ENCODE measurements at regions not wholly inside any gene's neighbourhood (a gene's known extent, or its start where the extent isn't known, plus 50 kb on each side); places are given as distances from the start of the nearest gene placed in this dataset.

DNA sequence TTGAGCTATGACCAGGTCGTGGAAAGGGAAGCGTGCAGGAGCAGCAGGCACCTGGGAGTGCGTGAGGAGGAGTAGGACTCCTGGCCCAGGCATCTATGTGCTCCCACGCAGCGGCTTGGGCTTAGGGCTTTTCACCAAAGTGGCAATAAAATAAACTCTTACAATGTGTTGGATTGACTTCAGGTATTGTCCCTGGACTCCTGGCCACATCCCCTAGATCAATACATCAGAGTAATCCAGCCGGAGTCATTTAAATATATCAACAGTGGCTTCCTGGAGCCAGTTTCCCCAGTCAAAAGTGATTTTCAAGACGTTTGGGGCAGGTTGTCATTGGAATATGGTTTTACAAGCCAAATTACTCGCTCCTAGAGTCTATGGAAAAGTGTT is 344.4 kb downstream of the WDR11 start:
- H3F3A ChIP-seq (ENCODE audit: insufficient read depth, low read length, poor library complexity, severe bottlenecking): no peaks in the 10 kb centered on the region
- no peaks in the 10 kb centered on the region for H3K9me3 ChIP-seq (ENCODE audit: low read length)
- H3K4me3 ChIP-seq (ENCODE audit: low read length): no peak overlapping the region
- no peak overlapping the region for H3K4me2 ChIP-seq (ENCODE audit: low read length)
- H4K20me1 ChIP-seq (ENCODE audit: insufficient read depth): no peaks in the 10 kb centered on the region
- no peak overlapping the region for H3K9ac ChIP-seq (ENCODE audit: low read length)
- TF ChIP-seq MXI1 (conservative IDR thresholded peaks at IDR 0.05; ENCODE audit: poor library complexity, severe bottlenecking): no peak
- TF ChIP-seq TAF1 (IDR thresholded peaks at IDR 0.05; ENCODE audit: low read depth): no peak
- TF ChIP-seq POLR2AphosphoS5 (IDR thresholded peaks at IDR 0.05): no peak
- TF ChIP-seq, protein P1, sequence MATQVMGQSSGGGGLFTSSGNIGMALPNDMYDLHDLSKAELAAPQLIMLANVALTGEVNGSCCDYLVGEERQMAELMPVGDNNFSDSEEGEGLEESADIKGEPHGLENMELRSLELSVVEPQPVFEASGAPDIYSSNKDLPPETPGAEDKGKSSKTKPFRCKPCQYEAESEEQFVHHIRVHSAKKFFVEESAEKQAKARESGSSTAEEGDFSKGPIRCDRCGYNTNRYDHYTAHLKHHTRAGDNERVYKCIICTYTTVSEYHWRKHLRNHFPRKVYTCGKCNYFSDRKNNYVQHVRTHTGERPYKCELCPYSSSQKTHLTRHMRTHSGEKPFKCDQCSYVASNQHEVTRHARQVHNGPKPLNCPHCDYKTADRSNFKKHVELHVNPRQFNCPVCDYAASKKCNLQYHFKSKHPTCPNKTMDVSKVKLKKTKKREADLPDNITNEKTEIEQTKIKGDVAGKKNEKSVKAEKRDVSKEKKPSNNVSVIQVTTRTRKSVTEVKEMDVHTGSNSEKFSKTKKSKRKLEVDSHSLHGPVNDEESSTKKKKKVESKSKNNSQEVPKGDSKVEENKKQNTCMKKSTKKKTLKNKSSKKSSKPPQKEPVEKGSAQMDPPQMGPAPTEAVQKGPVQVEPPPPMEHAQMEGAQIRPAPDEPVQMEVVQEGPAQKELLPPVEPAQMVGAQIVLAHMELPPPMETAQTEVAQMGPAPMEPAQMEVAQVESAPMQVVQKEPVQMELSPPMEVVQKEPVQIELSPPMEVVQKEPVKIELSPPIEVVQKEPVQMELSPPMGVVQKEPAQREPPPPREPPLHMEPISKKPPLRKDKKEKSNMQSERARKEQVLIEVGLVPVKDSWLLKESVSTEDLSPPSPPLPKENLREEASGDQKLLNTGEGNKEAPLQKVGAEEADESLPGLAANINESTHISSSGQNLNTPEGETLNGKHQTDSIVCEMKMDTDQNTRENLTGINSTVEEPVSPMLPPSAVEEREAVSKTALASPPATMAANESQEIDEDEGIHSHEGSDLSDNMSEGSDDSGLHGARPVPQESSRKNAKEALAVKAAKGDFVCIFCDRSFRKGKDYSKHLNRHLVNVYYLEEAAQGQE (IDR thresholded peaks at IDR 0.05; ENCODE audit: borderline replicate concordance): no peak
- no peak for TF ChIP-seq EZH2 (IDR thresholded peaks at IDR 0.05; ENCODE audit: borderline replicate concordance, insufficient read depth, low read length, poor library complexity, severe bottlenecking)
- TF ChIP-seq RAD21 (conservative IDR thresholded peaks at IDR 0.05): no peak
- no peak for TF ChIP-seq EP300 (conservative IDR thresholded peaks at IDR 0.05; ENCODE audit: poor library complexity, severe bottlenecking)
- no peak for TF ChIP-seq SMC3 (conservative IDR thresholded peaks at IDR 0.05; ENCODE audit: poor library complexity)
- TF ChIP-seq, protein P2, sequence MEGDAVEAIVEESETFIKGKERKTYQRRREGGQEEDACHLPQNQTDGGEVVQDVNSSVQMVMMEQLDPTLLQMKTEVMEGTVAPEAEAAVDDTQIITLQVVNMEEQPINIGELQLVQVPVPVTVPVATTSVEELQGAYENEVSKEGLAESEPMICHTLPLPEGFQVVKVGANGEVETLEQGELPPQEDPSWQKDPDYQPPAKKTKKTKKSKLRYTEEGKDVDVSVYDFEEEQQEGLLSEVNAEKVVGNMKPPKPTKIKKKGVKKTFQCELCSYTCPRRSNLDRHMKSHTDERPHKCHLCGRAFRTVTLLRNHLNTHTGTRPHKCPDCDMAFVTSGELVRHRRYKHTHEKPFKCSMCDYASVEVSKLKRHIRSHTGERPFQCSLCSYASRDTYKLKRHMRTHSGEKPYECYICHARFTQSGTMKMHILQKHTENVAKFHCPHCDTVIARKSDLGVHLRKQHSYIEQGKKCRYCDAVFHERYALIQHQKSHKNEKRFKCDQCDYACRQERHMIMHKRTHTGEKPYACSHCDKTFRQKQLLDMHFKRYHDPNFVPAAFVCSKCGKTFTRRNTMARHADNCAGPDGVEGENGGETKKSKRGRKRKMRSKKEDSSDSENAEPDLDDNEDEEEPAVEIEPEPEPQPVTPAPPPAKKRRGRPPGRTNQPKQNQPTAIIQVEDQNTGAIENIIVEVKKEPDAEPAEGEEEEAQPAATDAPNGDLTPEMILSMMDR (IDR thresholded peaks at IDR 0.05; ENCODE audit: poor library complexity, severe bottlenecking): no peak
- no peak overlapping the region for H2AFZ ChIP-seq (ENCODE audit: low read depth, low read length)
- no peaks in the 10 kb centered on the region for H3K9me2 ChIP-seq (ENCODE audit: insufficient read depth, low read length)
- no peaks in the 10 kb centered on the region for H3K27me3 ChIP-seq (ENCODE audit: insufficient read depth, low read depth, low read length)
- H3K79me2 ChIP-seq (replicated peaks; ENCODE audit: insufficient read depth, low read length): no peaks in the 10 kb centered on the region
- no peak overlapping the region for H3K27ac ChIP-seq (ENCODE audit: low read length)
- no peaks in the 10 kb centered on the region for H3K36me3 ChIP-seq (ENCODE audit: insufficient read depth, low read length)

DNA sequence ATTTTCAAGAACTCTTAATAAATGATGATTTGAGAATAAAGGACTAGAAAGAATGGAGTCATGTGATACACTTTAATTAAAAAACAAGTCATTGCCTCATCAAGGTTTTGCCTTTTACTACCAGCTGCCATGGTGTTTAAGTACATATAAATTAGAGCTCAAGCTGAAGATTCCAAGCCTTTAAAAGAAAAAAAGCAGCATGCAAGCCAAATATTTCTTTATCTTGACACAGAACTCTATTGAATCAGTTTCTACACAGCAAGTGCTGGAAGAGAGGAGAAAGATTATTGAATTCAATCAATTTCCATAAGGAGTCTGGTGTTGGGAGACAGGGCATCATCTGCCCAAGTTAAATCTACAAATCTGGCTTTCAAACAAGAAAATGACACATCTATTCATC is 347.9 kb downstream of the WDR11 start:
- H3F3A ChIP-seq (ENCODE audit: insufficient read depth, low read length, poor library complexity, severe bottlenecking): no peaks in the 10 kb centered on the region
- no peak overlapping the region for H3K9ac ChIP-seq (ENCODE audit: low read length)
- H3K79me2 ChIP-seq (replicated peaks; ENCODE audit: insufficient read depth, low read length): no peaks in the 10 kb centered on the region
- H3K27me3 ChIP-seq (ENCODE audit: insufficient read depth, low read depth, low read length): no peaks in the 10 kb centered on the region
- no peak overlapping the region for H3K4me2 ChIP-seq (ENCODE audit: low read length)
- H3K36me3 ChIP-seq (ENCODE audit: insufficient read depth, low read length): no peaks in the 10 kb centered on the region
- no peak overlapping the region for H3K27ac ChIP-seq (ENCODE audit: low read length)
- no peaks in the 10 kb centered on the region for H4K20me1 ChIP-seq (ENCODE audit: insufficient read depth)
- H3K4me3 ChIP-seq (ENCODE audit: low read length): no peak overlapping the region
- no peaks in the 10 kb centered on the region for H3K9me2 ChIP-seq (ENCODE audit: insufficient read depth, low read length)
- no peaks in the 10 kb centered on the region for H3K9me3 ChIP-seq (ENCODE audit: low read length)
- H2AFZ ChIP-seq (ENCODE audit: low read depth, low read length): no peak overlapping the region
- TF ChIP-seq, protein P2 (IDR thresholded peaks at IDR 0.05; ENCODE audit: poor library complexity, severe bottlenecking): no peak
- TF ChIP-seq SMC3 (conservative IDR thresholded peaks at IDR 0.05; ENCODE audit: poor library complexity) (no peak), MXI1 (conservative IDR thresholded peaks at IDR 0.05; ENCODE audit: poor library complexity, severe bottlenecking) (no peak), TAF1 (IDR thresholded peaks at IDR 0.05; ENCODE audit: low read depth) (no peak), EZH2 (IDR thresholded peaks at IDR 0.05; ENCODE audit: borderline replicate concordance, insufficient read depth, low read length, poor library complexity, severe bottlenecking) (no peak), RAD21 (conservative IDR thresholded peaks at IDR 0.05) (no peak), POLR2AphosphoS5 (IDR thresholded peaks at IDR 0.05) (no peak), EP300 (conservative IDR thresholded peaks at IDR 0.05; ENCODE audit: poor library complexity, severe bottlenecking) (no peak)
- TF ChIP-seq, protein P1 (IDR thresholded peaks at IDR 0.05; ENCODE audit: borderline replicate concordance): no peak
